ENCODE measurements at regions not wholly inside any gene's neighbourhood (a gene's known extent, or its start where the extent isn't known, plus 50 kb on each side); places are given as distances from the start of the nearest gene placed in this dataset.

DNA sequence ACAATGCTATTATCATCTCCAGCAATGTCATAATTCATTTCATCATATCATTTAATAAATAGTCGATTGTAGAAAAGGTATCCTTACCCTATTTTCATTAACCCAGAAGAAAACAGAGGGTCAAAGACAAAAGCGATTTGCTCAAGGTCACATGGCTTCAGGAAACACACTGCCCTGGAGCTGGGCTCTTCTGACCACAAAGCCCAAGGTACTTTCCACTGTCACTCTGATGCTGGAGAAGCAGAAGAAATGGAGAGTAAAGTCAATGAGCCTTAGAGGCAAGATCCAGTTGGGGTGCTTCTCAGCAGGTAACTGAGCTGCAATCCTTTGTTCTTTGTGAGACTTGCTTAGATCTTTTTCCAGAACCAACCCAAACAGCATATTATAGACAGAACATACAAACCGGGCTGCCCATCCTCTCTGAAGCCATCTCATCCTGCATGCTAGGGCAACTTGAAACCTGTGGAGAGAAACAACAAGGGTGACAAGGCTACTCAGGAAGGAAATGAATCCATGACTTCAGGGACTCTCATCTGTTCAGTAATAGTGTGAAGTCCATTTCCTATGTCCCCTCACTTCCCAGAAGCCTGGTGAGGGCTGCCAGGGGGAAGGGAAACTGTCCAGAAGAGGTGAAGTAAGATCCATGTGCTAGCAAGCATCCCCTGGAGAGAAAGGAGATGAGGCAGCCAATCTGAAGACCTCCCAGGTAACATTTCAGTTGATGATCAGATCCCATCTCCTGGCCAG, 148.6 kb upstream of the SVIL start:
- Histone ChIP-seq H3K4me1 (ENCODE audit: control insufficient read depth, extremely low read depth, insufficient read depth, low read length) (peaks cover 27% of the 10 kb centered on the region), H3K27ac (ENCODE audit: insufficient read depth, low read depth, low read length) (peak overlapping the region; percentile 82), H3K9me3 (replicated peaks; ENCODE audit: control insufficient read depth, insufficient read depth, low read length) (no peaks in the 10 kb centered on the region), H4K20me1 (replicated peaks; ENCODE audit: control insufficient read depth, extremely low read depth, insufficient read depth, low read length) (no peaks in the 10 kb centered on the region), H2AFZ (ENCODE audit: low read depth, low read length) (no peak overlapping the region), H3K4me3 (replicated peaks in 1 of 3; ENCODE audit: insufficient read depth in 1 of 3, low read depth in 1 of 3, low read length in 3 of 3) (no peak overlapping the region), H3K9me1 (replicated peaks; ENCODE audit: control insufficient read depth, extremely low read depth, insufficient read depth, low read length) (no peaks in the 10 kb centered on the region), H3K4me2 (ENCODE audit: insufficient read depth, low read length) (peak overlapping the region; percentile 24), H3K27me3 (ENCODE audit: control insufficient read depth in 2 of 2, insufficient read depth in 2 of 2, low read length in 2 of 2) (no peaks in the 10 kb centered on the region), H3K9ac (replicated peaks; ENCODE audit: extremely low read depth, insufficient read depth, low read length) (peak overlapping the region; percentile 12), H3K36me3 (ENCODE audit: control insufficient read depth in 2 of 2, extremely low read depth in 1 of 2, insufficient read depth in 2 of 2, low read length in 2 of 2) (no peaks in the 10 kb centered on the region), H3K79me2 (ENCODE audit: control insufficient read depth, insufficient read depth, low read length) (no peaks in the 10 kb centered on the region)
- dilution Hi-C loops (cut with MboI; ENCODE audit: extremely low pct_ligation_motif_present, low sequenced_read_pairs) = no loop called here
- TSS peak; percentile 64 for BruUV-seq (replicated peaks)
- CTCF ChIA-PET = interaction anchor here (0.9 kb wide), 1 partner anchor 47 kb away, joined by 4 read pairs; no protein-coding TSS in a partner anchor
- intact Hi-C loops (cut with micrococcal nuclease) = loop anchor here (5.0 kb wide), 1 partner anchor 544 kb away; no protein-coding TSS in a partner anchor
- peak; percentile 54 for DNase-seq (ENCODE audit: low read depth, low spot score)
- FAIRE-seq = peak; percentile 77
- POLR2A ChIA-PET = no interaction called here
- TF ChIP-seq FOS (IDR thresholded peaks at IDR 0.05; ENCODE audit: borderline replicate concordance, insufficient read depth, low read length) (peak; percentile 39), POLR2A (IDR thresholded peaks at IDR 0.05; ENCODE audit: low read depth, low read length) (no peak), JUN (IDR thresholded peaks at IDR 0.05; ENCODE audit: borderline replicate concordance, insufficient read depth, insufficient read length, low read depth) (peak; percentile 8)

GRCh38 chr10:29780639-29781038, 145.9 kb upstream of the SVIL start:
- DNase-seq (ENCODE audit: low read depth, low spot score) = no peak
- CTCF ChIA-PET = interaction anchor here (1.6 kb wide), 1 partner anchor 23 kb away, joined by 3 read pairs; no protein-coding TSS in a partner anchor
- no peak overlapping the region for H3K4me3 ChIP-seq (replicated peaks in 1 of 3; ENCODE audit: insufficient read depth in 1 of 3, low read depth in 1 of 3, low read length in 3 of 3)
- H2AFZ ChIP-seq (ENCODE audit: low read depth, low read length) = peak overlapping the region; percentile 4
- TF ChIP-seq JUN (IDR thresholded peaks at IDR 0.05; ENCODE audit: borderline replicate concordance, insufficient read depth, insufficient read length, low read depth) (no peak), FOS (IDR thresholded peaks at IDR 0.05; ENCODE audit: borderline replicate concordance, insufficient read depth, low read length) (no peak), EZH2 (IDR thresholded peaks at IDR 0.05; ENCODE audit: borderline replicate concordance, low read depth, low read length, severe bottlenecking) (no peak), MYC (IDR thresholded peaks at IDR 0.05; ENCODE audit: low read depth, low read length) (no peak), POLR2A (IDR thresholded peaks at IDR 0.05; ENCODE audit: low read depth, low read length) (no peak), POLR2AphosphoS5 (IDR thresholded peaks at IDR 0.05; ENCODE audit: insufficient read depth, low read depth, low read length) (no peak), GATA2 (IDR thresholded peaks at IDR 0.05; ENCODE audit: insufficient read depth, insufficient read length, low read depth, low read length) (no peak)
- TF ChIP-seq, protein P1, sequence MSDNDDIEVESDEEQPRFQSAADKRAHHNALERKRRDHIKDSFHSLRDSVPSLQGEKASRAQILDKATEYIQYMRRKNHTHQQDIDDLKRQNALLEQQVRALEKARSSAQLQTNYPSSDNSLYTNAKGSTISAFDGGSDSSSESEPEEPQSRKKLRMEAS (IDR thresholded peaks at IDR 0.05; ENCODE audit: insufficient read depth, insufficient read length) = no peak
- TF ChIP-seq, protein P2, sequence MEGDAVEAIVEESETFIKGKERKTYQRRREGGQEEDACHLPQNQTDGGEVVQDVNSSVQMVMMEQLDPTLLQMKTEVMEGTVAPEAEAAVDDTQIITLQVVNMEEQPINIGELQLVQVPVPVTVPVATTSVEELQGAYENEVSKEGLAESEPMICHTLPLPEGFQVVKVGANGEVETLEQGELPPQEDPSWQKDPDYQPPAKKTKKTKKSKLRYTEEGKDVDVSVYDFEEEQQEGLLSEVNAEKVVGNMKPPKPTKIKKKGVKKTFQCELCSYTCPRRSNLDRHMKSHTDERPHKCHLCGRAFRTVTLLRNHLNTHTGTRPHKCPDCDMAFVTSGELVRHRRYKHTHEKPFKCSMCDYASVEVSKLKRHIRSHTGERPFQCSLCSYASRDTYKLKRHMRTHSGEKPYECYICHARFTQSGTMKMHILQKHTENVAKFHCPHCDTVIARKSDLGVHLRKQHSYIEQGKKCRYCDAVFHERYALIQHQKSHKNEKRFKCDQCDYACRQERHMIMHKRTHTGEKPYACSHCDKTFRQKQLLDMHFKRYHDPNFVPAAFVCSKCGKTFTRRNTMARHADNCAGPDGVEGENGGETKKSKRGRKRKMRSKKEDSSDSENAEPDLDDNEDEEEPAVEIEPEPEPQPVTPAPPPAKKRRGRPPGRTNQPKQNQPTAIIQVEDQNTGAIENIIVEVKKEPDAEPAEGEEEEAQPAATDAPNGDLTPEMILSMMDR (IDR thresholded peaks at IDR 0.05; ENCODE audit: extremely low read depth in 1 of 2, insufficient read depth in 1 of 2, low read depth in 1 of 2, low read length in 2 of 2) = no peak
- no peaks in the 10 kb centered on the region for H4K20me1 ChIP-seq (replicated peaks; ENCODE audit: control insufficient read depth, extremely low read depth, insufficient read depth, low read length)
- POLR2A ChIA-PET = no interaction called here
- H3K27ac ChIP-seq (ENCODE audit: insufficient read depth, low read depth, low read length) = no peak overlapping the region
- H3K9me1 ChIP-seq (replicated peaks; ENCODE audit: control insufficient read depth, extremely low read depth, insufficient read depth, low read length) = no peaks in the 10 kb centered on the region
- no peak overlapping the region for H3K4me2 ChIP-seq (ENCODE audit: insufficient read depth, low read length)
- dilution Hi-C loops (cut with MboI; ENCODE audit: extremely low pct_ligation_motif_present, low sequenced_read_pairs) (no loop called here), intact Hi-C loops (cut with micrococcal nuclease) (loop anchor here (5.0 kb wide), 1 partner anchor 547 kb away; no protein-coding TSS in a partner anchor)
- no TSS peak for BruUV-seq (replicated peaks)
- no peaks in the 10 kb centered on the region for H3K27me3 ChIP-seq (ENCODE audit: control insufficient read depth in 2 of 2, insufficient read depth in 2 of 2, low read length in 2 of 2)
- peak; percentile 26 for FAIRE-seq
- no peaks in the 10 kb centered on the region for H3K9me3 ChIP-seq (replicated peaks; ENCODE audit: control insufficient read depth, insufficient read depth, low read length)
- no peaks in the 10 kb centered on the region for H3K36me3 ChIP-seq (ENCODE audit: control insufficient read depth in 2 of 2, extremely low read depth in 1 of 2, insufficient read depth in 2 of 2, low read length in 2 of 2)
- no peak overlapping the region for H3K9ac ChIP-seq (replicated peaks; ENCODE audit: extremely low read depth, insufficient read depth, low read length)
- H3K4me1 ChIP-seq (ENCODE audit: control insufficient read depth, extremely low read depth, insufficient read depth, low read length) = peaks cover 27% of the 10 kb centered on the region
- no peaks in the 10 kb centered on the region for H3K79me2 ChIP-seq (ENCODE audit: control insufficient read depth, insufficient read depth, low read length)

All from endothelial cell of umbilical vein (primary cell).